H9 (cell line): ENCODE measurements at regions not wholly inside any gene's neighbourhood (a gene's known extent, or its start where the extent isn't known, plus 50 kb on each side); places are given as distances from the start of the nearest gene placed in this dataset.

Experiments used
- DNase-seq: peaks from one replicate; pipeline ENCODE4 v3.0.0-alpha.2; 2017
- H2AFZ ChIP-seq: one replicate; pipeline ENCODE4 v1.6.1; 2013; ENCODE audit warnings: mild to moderate bottlenecking, low read length, control low read depth, moderate library complexity
- H2AK5ac ChIP-seq: 2 replicates; pipeline ENCODE4 v1.6.1; 2013; ENCODE audit warnings: low read length, control low read depth, mixed read lengths; ENCODE audit not compliant: insufficient read length
- H2BK120ac ChIP-seq: one replicate; pipeline ENCODE4 v1.6.1; 2013; ENCODE audit warnings: low read depth, mild to moderate bottlenecking, low read length, control low read depth, inconsistent platforms; ENCODE audit not compliant: poor library complexity, severe bottlenecking
- H2BK12ac ChIP-seq: 2 replicates; pipeline ENCODE4 v1.6.1; 2013; ENCODE audit warnings: low read length, control low read depth, mixed read lengths, low read depth; ENCODE audit not compliant: insufficient read length
- H2BK15ac ChIP-seq: 2 replicates; pipeline ENCODE4 v1.6.1; 2013; ENCODE audit warnings: low read depth, low read length, control low read depth
- H2BK20ac ChIP-seq: one replicate; pipeline ENCODE4 v1.6.1; 2013; ENCODE audit warnings: low read depth, mild to moderate bottlenecking, low read length, control low read depth, inconsistent platforms; ENCODE audit not compliant: poor library complexity, severe bottlenecking
- H2BK5ac ChIP-seq: 2 replicates; pipeline ENCODE4 v1.6.1; 2013; ENCODE audit warnings: low read length, control low read depth, mixed read lengths; ENCODE audit not compliant: insufficient read length
- H3K14ac ChIP-seq: 2 replicates; pipeline ENCODE4 v1.6.1; 2013; ENCODE audit warnings: low read length, control low read depth; ENCODE audit not compliant: insufficient read depth
- H3K18ac ChIP-seq: 2 replicates; pipeline ENCODE4 v1.6.1; 2013; ENCODE audit warnings: low read depth, mild to moderate bottlenecking, mixed read lengths, low read length, control low read depth; ENCODE audit not compliant: insufficient read length
- H3K23ac ChIP-seq: 2 replicates; pipeline ENCODE4 v1.6.1; 2013; ENCODE audit warnings: low read length, control low read depth, mixed read lengths, low read depth; ENCODE audit not compliant: insufficient read length
- H3K23me2 ChIP-seq: 2 replicates; pipeline ENCODE4 v1.6.1; 2013; ENCODE audit warnings: low read depth, mild to moderate bottlenecking, mixed read lengths, low read length, control low read depth; ENCODE audit not compliant: insufficient read length, poor library complexity, severe bottlenecking
- H3K27ac ChIP-seq: 2 replicates; pipeline ENCODE4 v1.5.1; 2013; ENCODE audit warnings: low read length, control low read depth, mixed read lengths, low read depth; ENCODE audit not compliant: insufficient read length
- H3K27me3 ChIP-seq: 2 replicates; pipeline ENCODE4 v1.6.1; 2013; ENCODE audit warnings: low read length, control low read depth, inconsistent platforms; ENCODE audit not compliant: insufficient read depth
- H3K4ac ChIP-seq: 2 replicates; pipeline ENCODE4 v1.6.1; 2013; ENCODE audit warnings: low read depth, mild to moderate bottlenecking, control low read depth, inconsistent platforms, low read length, moderate library complexity
- H3K4me1 ChIP-seq: 2 replicates; pipeline ENCODE4 v1.6.1; 2013; ENCODE audit warnings: low read length, control low read depth, inconsistent platforms; ENCODE audit not compliant: insufficient read depth
- H3K4me2 ChIP-seq: 2 replicates; pipeline ENCODE4 v1.6.1; 2013; ENCODE audit warnings: low read length, control low read depth, mixed read lengths; ENCODE audit not compliant: insufficient read length, insufficient read depth
- H3K56ac ChIP-seq: 2 replicates; pipeline ENCODE4 v1.6.1; 2013; ENCODE audit warnings: low read depth, mild to moderate bottlenecking, mixed read lengths, low read length, control low read depth; ENCODE audit not compliant: insufficient read length
- H3K79me1 ChIP-seq: 2 replicates; pipeline ENCODE4 v1.6.1; 2013; ENCODE audit warnings: low read depth, mild to moderate bottlenecking, moderate library complexity, low read length, control low read depth, inconsistent platforms; ENCODE audit not compliant: insufficient read depth, poor library complexity, severe bottlenecking
- H3K79me2 ChIP-seq: 2 replicates; pipeline ENCODE4 v1.6.1; 2013; ENCODE audit warnings: low read length, control low read depth, inconsistent platforms; ENCODE audit not compliant: insufficient read depth
- H3K9ac ChIP-seq: 2 replicates; pipeline ENCODE4 v1.6.1; 2013; ENCODE audit warnings: low read length, control low read depth, mixed read lengths; ENCODE audit not compliant: insufficient read length; ENCODE audit errors: extremely low read depth
- H3K9me3 ChIP-seq: one replicate; pipeline ENCODE4 v1.6.1; 2013; ENCODE audit warnings: low read depth, low read length, inconsistent platforms; ENCODE audit not compliant: control insufficient read depth
- H3T11ph ChIP-seq: one replicate; pipeline ENCODE4 v1.6.1; 2013; ENCODE audit warnings: mild to moderate bottlenecking, low read length, control low read depth, inconsistent platforms
- H4K20me1 ChIP-seq: one replicate; pipeline ENCODE4 v1.6.1; 2013; ENCODE audit not compliant: control insufficient read depth, insufficient read length, insufficient read depth
- H4K5ac ChIP-seq: 2 replicates; pipeline ENCODE4 v1.6.1; 2013; ENCODE audit warnings: low read depth, mild to moderate bottlenecking, mixed read lengths, low read length, control low read depth; ENCODE audit not compliant: insufficient read length
- H4K8ac ChIP-seq: replicated peaks from 2 replicates; pipeline ENCODE4 v1.6.1; 2013; ENCODE audit warnings: low read length, control low read depth, mixed read lengths, low read depth; ENCODE audit not compliant: insufficient read length
- H4K91ac ChIP-seq: 2 replicates; pipeline ENCODE4 v1.6.1; 2013; ENCODE audit warnings: low read depth, mild to moderate bottlenecking, moderate library complexity, mixed read lengths, low read length, control low read depth; ENCODE audit not compliant: insufficient read length
- H3K27ac Mint-ChIP-seq, 3 experiments: 2 replicates in 2 of 3; 3 replicates in 1 of 3; pipeline ENCODE4 v1.8.0; 2020 to 2021; ENCODE audit warnings: mixed read lengths in 3 of 3, mild to moderate bottlenecking in 1 of 3, moderate library complexity in 1 of 3
- H3K27me3 Mint-ChIP-seq: 2 replicates; pipeline ENCODE4 v1.8.0; 2021; ENCODE audit warnings: low read depth, mild to moderate bottlenecking, moderate library complexity, mixed read lengths
- H3K36me3 Mint-ChIP-seq, 3 experiments: 2 replicates in 2 of 3; 3 replicates in 1 of 3; pipeline ENCODE4 v1.8.0; 2020 to 2021; ENCODE audit warnings: low read depth in 3 of 3, mixed read lengths in 3 of 3; ENCODE audit not compliant: insufficient read depth in 1 of 3
- H3K4me1 Mint-ChIP-seq, 2 experiments: 2 replicates each; pipeline ENCODE4 v1.8.0; 2020; ENCODE audit warnings: mixed read lengths in 2 of 2
- H3K4me3 Mint-ChIP-seq, 2 experiments: 2 replicates in 1 of 2; 3 replicates in 1 of 2; pipeline ENCODE4 v1.8.0; 2020 to 2021; ENCODE audit warnings: mild to moderate bottlenecking in 2 of 2, mixed read lengths in 2 of 2, moderate library complexity in 1 of 2
- H3K9me3 Mint-ChIP-seq, 2 experiments: 2 replicates in 1 of 2; 3 replicates in 1 of 2; pipeline ENCODE4 v1.8.0; 2020; ENCODE audit warnings: mild to moderate bottlenecking in 2 of 2, mixed read lengths in 2 of 2, moderate library complexity in 1 of 2
- WGBS: extraction: QIAGEN DNeasy Blood & Tissue Kit; methylation state at CpG from one replicate; pipeline ENCODE4 v1.1.7; 2013; ENCODE audit warnings: missing lambda C conversion rate, low lambda C conversion rate, mixed read lengths; ENCODE audit not compliant: insufficient read length; ENCODE audit errors: extremely low coverage; 5-methylcytosine and 5-hydroxymethylcytosine counted together
- TF ChIP-seq, protein P1 (sequence below): fragments of 200-600 bp; sonication (generic); conservative IDR thresholded peaks from 3 replicates; pipeline ENCODE4 v1.8.0; 2021; ENCODE audit warnings: antibody characterized with exemption, mild to moderate bottlenecking

DNA sequence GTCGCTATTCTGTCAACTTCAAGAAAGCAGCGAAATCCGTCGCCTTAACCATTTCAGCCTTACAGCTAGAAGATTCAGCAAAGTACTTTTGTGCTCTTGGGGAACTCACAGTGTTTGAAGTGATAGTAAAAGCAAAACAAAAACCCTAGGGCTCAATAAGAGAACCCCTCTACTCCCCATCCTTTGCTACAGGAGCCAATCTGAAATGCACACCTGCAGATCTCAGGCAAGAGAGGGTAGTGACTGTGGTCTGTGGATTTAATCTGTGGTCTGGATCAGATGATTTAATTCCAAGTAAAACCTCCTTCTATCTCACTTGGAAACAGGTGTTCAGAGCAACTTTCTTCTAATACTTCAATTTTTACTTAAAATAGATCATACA is 422.9 kb upstream of the OR4E1 start:
- Histone ChIP-seq H3K4ac (no peak overlapping the region), H4K20me1 (no peaks in the 10 kb centered on the region), H2BK15ac (no peak overlapping the region), H3K9me3 (no peaks in the 10 kb centered on the region), H3K56ac (no peak overlapping the region), H3K4me1 (no peaks in the 10 kb centered on the region), H4K91ac (no peak overlapping the region), H2BK12ac (no peak overlapping the region), H3K18ac (no peak overlapping the region), H3K4me2 (no peak overlapping the region), H2BK20ac (no peak overlapping the region), H2BK120ac (no peak overlapping the region), H3T11ph (no peak overlapping the region), H3K79me1 (no peaks in the 10 kb centered on the region), H3K27ac (no peak overlapping the region), H2AK5ac (no peak overlapping the region), H3K27me3 (no peaks in the 10 kb centered on the region), H3K9ac (no peak overlapping the region), H4K8ac (no peak overlapping the region), H3K14ac (no peak overlapping the region), H3K23ac (no peak overlapping the region), H3K79me2 (no peaks in the 10 kb centered on the region), H2AFZ (no peak overlapping the region), H3K23me2 (no peaks in the 10 kb centered on the region), H2BK5ac (no peak overlapping the region), H4K5ac (no peak overlapping the region)
- no CpG with 5 or more reads among the region's 4 CpGs for WGBS
- Mint-ChIP-seq H3K27ac (no peak overlapping the region), H3K9me3 (no peaks in the 10 kb centered on the region), H3K36me3 (no peaks in the 10 kb centered on the region), H3K27me3 (peaks cover 4% of the 10 kb centered on the region), H3K4me3 (no peak overlapping the region), H3K4me1 (peaks cover 0 to 4% of the 10 kb centered on the region in 2 experiments; a peak in 1 of 4 replicates)
- DNase-seq, result no peak
- TF ChIP-seq, protein P1, sequence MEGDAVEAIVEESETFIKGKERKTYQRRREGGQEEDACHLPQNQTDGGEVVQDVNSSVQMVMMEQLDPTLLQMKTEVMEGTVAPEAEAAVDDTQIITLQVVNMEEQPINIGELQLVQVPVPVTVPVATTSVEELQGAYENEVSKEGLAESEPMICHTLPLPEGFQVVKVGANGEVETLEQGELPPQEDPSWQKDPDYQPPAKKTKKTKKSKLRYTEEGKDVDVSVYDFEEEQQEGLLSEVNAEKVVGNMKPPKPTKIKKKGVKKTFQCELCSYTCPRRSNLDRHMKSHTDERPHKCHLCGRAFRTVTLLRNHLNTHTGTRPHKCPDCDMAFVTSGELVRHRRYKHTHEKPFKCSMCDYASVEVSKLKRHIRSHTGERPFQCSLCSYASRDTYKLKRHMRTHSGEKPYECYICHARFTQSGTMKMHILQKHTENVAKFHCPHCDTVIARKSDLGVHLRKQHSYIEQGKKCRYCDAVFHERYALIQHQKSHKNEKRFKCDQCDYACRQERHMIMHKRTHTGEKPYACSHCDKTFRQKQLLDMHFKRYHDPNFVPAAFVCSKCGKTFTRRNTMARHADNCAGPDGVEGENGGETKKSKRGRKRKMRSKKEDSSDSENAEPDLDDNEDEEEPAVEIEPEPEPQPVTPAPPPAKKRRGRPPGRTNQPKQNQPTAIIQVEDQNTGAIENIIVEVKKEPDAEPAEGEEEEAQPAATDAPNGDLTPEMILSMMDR, result no peak
